Lung (tissue), 11 donors: ENCODE measurements at regions not wholly inside any gene's neighbourhood (a gene's known extent, or its start where the extent isn't known, plus 50 kb on each side); places are given as distances from the start of the nearest gene placed in this dataset.

Experiments
- ATAC-seq: fragments of 200-7000 bp; cut with Tn5 transposase; one replicate; pipeline ENCODE4 v1.9.1; 2020; ENCODE audit warnings: moderate number of reproducible peaks; ENCODE audit not compliant: insufficient read depth, low FRiP score
- DNase-seq, 3 donors: peaks; one replicate each; pipeline ENCODE4 v3.0.0-alpha.2; 2013 to 2017
- H3K27ac ChIP-seq, 2 donors: one replicate each; pipeline ENCODE4 v1.5.1; 2013; ENCODE audit warnings: mild to moderate bottlenecking in 2 of 2, moderate library complexity in 2 of 2, control low read depth in 1 of 2, inconsistent platforms in 1 of 2, low read depth in 1 of 2, low read length in 1 of 2
- H3K27me3 ChIP-seq, 3 donors: one replicate each; pipeline ENCODE4 v1.5.1; 2013; ENCODE audit warnings: low read length in 2 of 3; ENCODE audit not compliant: control insufficient read depth in 3 of 3, insufficient read depth in 3 of 3
- H3K36me3 ChIP-seq, 4 donors: one replicate each; pipeline ENCODE4 v1.5.1; 2013; ENCODE audit warnings: low read length in 4 of 4, mild to moderate bottlenecking in 1 of 4, moderate library complexity in 1 of 4; ENCODE audit not compliant: control insufficient read depth in 4 of 4, insufficient read depth in 4 of 4
- H3K4me1 ChIP-seq, 5 donors: one replicate each; pipeline ENCODE4 v1.5.1; 2013; ENCODE audit warnings: low read length in 5 of 5, mild to moderate bottlenecking in 2 of 5, moderate library complexity in 1 of 5; ENCODE audit not compliant: control insufficient read depth in 5 of 5, insufficient read depth in 5 of 5
- H3K4me3 ChIP-seq: one replicate; pipeline ENCODE4 v1.5.1; 2013; ENCODE audit warnings: mild to moderate bottlenecking, control low read depth, moderate library complexity
- H3K9ac ChIP-seq, 2 donors: one replicate each; pipeline ENCODE4 v1.5.1; 2013; ENCODE audit warnings: low read length in 2 of 2, control low read depth in 1 of 2; ENCODE audit not compliant: insufficient read depth in 1 of 2
- H3K9me3 ChIP-seq, 4 donors: one replicate each; pipeline ENCODE4 v1.5.1; 2013; ENCODE audit warnings: low read length in 3 of 4, mild to moderate bottlenecking in 1 of 4, moderate library complexity in 1 of 4; ENCODE audit not compliant: control insufficient read depth in 4 of 4, insufficient read depth in 3 of 4
- WGBS, 2 donors: extraction: QIAGEN DNeasy Blood & Tissue Kit; methylation state at CpG; one replicate each; pipeline ENCODE4 v1.1.7; 2013; 5-methylcytosine and 5-hydroxymethylcytosine counted together
- TF ChIP-seq, protein P1 (sequence below): IDR thresholded peaks from 2 replicates; pipeline ENCODE4 v1.5.1; 2012; ENCODE audit warnings: mild to moderate bottlenecking; ENCODE audit errors: control extremely low read depth, extremely low read depth
- donor health status: control.
- donor health status: control.
- donor health status: Bipolar disorder and iron deficiency.
- donor health status: healthy.
- donor health status: DM: yes; HTN: yes; CAD: no.

DNA sequence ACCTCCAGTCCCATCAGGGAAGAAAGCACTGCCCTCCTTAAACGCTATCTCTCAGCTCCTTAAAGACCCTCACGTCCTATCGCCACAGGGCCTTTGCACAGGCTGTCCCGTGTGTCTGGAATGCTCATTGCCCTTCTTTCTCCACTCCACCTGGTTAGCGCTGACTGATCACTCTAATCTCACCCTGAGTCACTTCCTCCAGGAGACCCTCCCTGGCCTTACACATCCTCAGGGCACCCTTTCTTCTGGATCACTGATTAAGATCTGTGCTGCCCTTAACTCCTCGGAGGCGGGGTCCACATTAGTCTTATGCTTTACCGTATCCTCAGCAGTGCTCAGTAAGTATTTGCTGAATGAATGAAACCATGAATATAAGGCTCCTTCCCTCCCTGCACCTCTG is 94.7 kb downstream of the SYNE3 start:
- Histone ChIP-seq H3K4me1 (no peaks in the 10 kb centered on the region), H3K27me3 (no peaks in the 10 kb centered on the region), H3K36me3 (peaks cover 0 to 19% (median 7%) of the 10 kb centered on the region in 4 donors), H3K4me3 (no peak overlapping the region), H3K9me3 (peaks cover 0 to 3% (median 0%) of the 10 kb centered on the region in 4 donors), H3K9ac (no peak overlapping the region), H3K27ac (no peak overlapping the region)
- ATAC-seq: no peak
- TF ChIP-seq, protein P1, sequence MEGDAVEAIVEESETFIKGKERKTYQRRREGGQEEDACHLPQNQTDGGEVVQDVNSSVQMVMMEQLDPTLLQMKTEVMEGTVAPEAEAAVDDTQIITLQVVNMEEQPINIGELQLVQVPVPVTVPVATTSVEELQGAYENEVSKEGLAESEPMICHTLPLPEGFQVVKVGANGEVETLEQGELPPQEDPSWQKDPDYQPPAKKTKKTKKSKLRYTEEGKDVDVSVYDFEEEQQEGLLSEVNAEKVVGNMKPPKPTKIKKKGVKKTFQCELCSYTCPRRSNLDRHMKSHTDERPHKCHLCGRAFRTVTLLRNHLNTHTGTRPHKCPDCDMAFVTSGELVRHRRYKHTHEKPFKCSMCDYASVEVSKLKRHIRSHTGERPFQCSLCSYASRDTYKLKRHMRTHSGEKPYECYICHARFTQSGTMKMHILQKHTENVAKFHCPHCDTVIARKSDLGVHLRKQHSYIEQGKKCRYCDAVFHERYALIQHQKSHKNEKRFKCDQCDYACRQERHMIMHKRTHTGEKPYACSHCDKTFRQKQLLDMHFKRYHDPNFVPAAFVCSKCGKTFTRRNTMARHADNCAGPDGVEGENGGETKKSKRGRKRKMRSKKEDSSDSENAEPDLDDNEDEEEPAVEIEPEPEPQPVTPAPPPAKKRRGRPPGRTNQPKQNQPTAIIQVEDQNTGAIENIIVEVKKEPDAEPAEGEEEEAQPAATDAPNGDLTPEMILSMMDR: no peak
- DNase-seq: no peak
- WGBS, 2 donors: 89 to 97% methylated on average over 8 of the region's 8 CpGs

DNA sequence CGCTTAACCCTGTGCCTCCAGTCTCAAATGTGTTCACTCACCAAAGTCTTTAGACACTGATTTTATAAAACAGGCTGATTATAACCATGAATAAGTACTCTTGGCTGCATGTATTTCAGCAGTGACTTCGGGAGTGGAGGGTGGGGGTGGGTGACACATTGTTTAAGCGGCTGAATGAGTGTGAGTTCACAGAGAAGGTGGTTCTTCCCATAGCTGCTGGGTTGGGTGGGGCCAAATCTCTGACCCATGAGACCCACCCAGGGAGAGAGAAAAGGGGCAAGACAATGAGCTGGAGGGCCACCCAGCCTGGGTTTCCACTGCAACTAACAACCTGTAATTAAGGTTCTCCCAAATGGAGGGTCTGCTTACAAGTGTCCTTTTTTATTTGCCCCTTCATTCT is 96.4 kb downstream of the SYNE3 start:
- 97 to 98% methylated on average over 3 of the region's 3 CpGs for WGBS, 2 donors
- Histone ChIP-seq H3K36me3 (peaks cover 0 to 25% (median 7%) of the 10 kb centered on the region in 4 donors), H3K27ac (no peak overlapping the region), H3K9me3 (peaks cover 0 to 3% (median 0%) of the 10 kb centered on the region in 4 donors), H3K4me1 (no peaks in the 10 kb centered on the region), H3K9ac (no peak overlapping the region), H3K4me3 (no peak overlapping the region), H3K27me3 (no peaks in the 10 kb centered on the region)
- ATAC-seq (no peak), DNase-seq (no peak)
- TF ChIP-seq, protein P1: no peak

DNA sequence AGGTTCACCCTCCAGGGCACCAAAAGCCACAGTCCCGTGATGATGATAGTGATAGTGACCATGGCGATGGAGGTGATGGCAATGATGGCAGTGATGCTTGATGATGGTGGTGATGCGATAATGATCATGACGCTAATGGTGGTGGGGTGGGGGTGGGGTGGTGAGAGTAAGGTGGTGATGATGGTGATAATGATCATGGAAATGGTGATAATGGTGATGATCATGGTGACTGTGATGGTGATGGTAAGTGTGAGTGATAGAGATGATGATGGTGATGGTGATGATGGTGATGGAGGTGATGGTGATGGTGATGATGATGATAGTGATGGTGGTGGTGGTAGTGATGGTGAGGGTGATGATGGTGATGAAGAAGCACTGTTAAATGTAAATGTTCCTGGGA is 96.9 kb downstream of the SYNE3 start:
- 75 to 99% methylated on average over 4 of the region's 4 CpGs for WGBS, 2 donors
- ATAC-seq (no peak), DNase-seq (no peak)
- H3K4me3 ChIP-seq: no peak overlapping the region
- no peak overlapping the region for H3K27ac ChIP-seq
- H3K36me3 ChIP-seq: peaks cover 0 to 25% (median 7%) of the 10 kb centered on the region in 4 donors
- peaks cover 0 to 3% (median 0%) of the 10 kb centered on the region in 4 donors for H3K9me3 ChIP-seq
- H3K27me3 ChIP-seq: no peaks in the 10 kb centered on the region
- no peak overlapping the region for H3K9ac ChIP-seq
- no peaks in the 10 kb centered on the region for H3K4me1 ChIP-seq
- TF ChIP-seq, protein P1: no peak

DNA sequence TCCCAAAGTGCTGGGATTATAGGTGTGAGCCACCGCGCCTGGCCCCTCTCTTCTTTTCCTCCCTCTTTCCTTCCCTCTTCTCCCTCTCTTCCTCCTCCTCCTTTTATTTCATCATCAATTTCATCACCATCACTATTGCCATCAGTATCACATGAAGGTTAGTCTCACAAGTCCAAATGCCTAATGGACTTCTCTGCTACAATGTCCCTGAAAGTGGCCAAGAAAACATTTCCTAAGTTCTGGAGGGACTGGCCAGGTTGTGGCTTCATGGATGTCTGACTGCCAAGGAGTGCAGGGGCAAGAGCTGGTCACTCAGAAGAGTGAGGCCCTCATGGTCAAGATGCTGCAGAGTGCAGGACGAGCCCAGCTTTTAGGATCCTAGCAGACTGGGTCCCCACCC is 97.6 kb downstream of the SYNE3 start:
- Histone ChIP-seq H3K4me1 (no peaks in the 10 kb centered on the region), H3K4me3 (no peak overlapping the region), H3K9ac (no peak overlapping the region), H3K9me3 (peaks cover 0 to 3% (median 0%) of the 10 kb centered on the region in 4 donors), H3K36me3 (peaks cover 0 to 27% (median 7%) of the 10 kb centered on the region in 4 donors), H3K27me3 (no peaks in the 10 kb centered on the region), H3K27ac (no peak overlapping the region)
- no peak for DNase-seq
- TF ChIP-seq, protein P1: no peak
- ATAC-seq: no peak
- WGBS, 2 donors: 86 to 92% methylated on average over 3 of the region's 3 CpGs
